ENCODE measurements at regions not wholly inside any gene's neighbourhood (a gene's known extent, or its start where the extent isn't known, plus 50 kb on each side); places are given as distances from the start of the nearest gene placed in this dataset.

GRCh38 chrX:99468993-99469392 lies 941.1 kb downstream of the PCDH19 start:
- no peak overlapping the region for H3K4me3 ChIP-seq (ENCODE audit: low read depth, low read length)
- no peak for DNase-seq (ENCODE audit: low read depth)
- TF ChIP-seq, protein P1, sequence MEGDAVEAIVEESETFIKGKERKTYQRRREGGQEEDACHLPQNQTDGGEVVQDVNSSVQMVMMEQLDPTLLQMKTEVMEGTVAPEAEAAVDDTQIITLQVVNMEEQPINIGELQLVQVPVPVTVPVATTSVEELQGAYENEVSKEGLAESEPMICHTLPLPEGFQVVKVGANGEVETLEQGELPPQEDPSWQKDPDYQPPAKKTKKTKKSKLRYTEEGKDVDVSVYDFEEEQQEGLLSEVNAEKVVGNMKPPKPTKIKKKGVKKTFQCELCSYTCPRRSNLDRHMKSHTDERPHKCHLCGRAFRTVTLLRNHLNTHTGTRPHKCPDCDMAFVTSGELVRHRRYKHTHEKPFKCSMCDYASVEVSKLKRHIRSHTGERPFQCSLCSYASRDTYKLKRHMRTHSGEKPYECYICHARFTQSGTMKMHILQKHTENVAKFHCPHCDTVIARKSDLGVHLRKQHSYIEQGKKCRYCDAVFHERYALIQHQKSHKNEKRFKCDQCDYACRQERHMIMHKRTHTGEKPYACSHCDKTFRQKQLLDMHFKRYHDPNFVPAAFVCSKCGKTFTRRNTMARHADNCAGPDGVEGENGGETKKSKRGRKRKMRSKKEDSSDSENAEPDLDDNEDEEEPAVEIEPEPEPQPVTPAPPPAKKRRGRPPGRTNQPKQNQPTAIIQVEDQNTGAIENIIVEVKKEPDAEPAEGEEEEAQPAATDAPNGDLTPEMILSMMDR (IDR thresholded peaks at IDR 0.05; ENCODE audit: insufficient read depth, low read length) = no peak

- no peak overlapping the region for H3K4me3 ChIP-seq (ENCODE audit: low read depth, low read length)
- TF ChIP-seq, protein P1 (IDR thresholded peaks at IDR 0.05; ENCODE audit: insufficient read depth, low read length) = no peak
- DNase-seq (ENCODE audit: low read depth) = no peak
Observed at GRCh38 chrX:99461223-99461622, 948.9 kb downstream of the PCDH19 start.

DNA sequence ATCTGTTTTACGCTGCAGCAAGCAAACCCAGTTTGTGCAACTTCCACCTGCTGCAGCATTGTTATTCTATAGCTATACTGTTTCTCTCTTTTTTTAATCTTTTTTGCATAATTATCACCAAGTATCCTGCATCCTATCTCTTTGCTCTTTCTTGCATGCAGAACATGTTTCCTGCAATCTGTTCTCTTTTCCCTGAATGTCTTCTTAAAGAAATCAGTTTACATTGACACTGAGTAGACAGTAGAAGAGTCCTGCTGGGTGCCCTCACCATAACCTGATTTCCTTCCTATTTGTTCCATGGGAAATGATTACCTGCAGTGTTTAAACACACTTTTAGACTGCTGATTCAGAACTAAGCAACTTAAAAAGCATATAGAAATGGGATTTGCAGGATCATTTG lies 964.7 kb downstream of the PCDH19 start:
- no peak for DNase-seq (ENCODE audit: low read depth)
- TF ChIP-seq, protein P1 (IDR thresholded peaks at IDR 0.05; ENCODE audit: insufficient read depth, low read length) = no peak

DNA sequence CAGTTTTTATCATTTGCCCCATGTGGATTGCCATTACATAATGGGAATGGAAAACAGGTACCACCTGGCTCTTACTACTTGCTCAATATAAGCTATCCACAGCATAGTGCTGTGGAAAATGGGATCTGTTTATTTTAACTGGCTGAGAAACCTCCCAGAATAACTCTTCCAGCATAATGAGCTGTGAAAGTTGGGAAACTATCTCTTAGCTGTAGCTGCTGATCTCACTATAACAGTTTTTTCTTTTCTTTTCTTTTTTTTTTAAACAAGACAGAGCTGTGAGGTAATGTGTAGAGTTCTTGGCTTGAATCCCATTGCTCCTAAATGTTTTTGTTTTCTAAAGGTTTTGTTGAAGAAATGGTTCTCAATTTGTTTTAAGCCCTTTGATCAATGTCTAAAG lies 988.3 kb downstream of the PCDH19 start:
- TF ChIP-seq, protein P1 (IDR thresholded peaks at IDR 0.05; ENCODE audit: insufficient read depth, low read length) = no peak
- no peak overlapping the region for H3K4me3 ChIP-seq (ENCODE audit: low read depth, low read length)
- no peak for DNase-seq (ENCODE audit: low read depth)

More for the DNA sequence above, 964.7 kb downstream of the PCDH19 start:
- no peak overlapping the region for H3K4me3 ChIP-seq (ENCODE audit: low read depth, low read length)

GRCh38 chrX:99415470-99415869 lies 994.6 kb downstream of the PCDH19 start:
- DNase-seq (ENCODE audit: low read depth) = no peak
- no peak overlapping the region for H3K4me3 ChIP-seq (ENCODE audit: low read depth, low read length)
- TF ChIP-seq, protein P1 (IDR thresholded peaks at IDR 0.05; ENCODE audit: insufficient read depth, low read length) = no peak

DNA sequence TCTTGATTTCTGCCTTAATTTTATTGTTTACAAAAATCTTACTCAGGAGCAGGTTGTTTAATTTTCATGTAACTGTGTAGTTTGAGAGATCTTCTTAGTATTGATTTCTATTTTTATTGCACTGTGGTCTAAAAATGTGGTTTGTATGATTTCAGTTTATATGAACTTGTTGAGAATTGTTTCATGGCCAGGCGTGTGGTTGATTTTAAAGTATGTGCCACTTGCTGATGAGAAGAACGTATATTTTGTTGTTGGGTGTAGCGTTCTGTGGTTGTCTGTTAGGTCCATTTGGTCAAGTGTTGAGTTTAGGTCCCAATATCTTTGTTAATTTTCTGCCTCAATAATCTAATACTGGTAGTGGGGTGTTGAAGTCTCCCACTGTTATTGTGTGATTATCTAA lies 996.8 kb downstream of the PCDH19 start:
- no peak for DNase-seq (ENCODE audit: low read depth)
- TF ChIP-seq, protein P1 (IDR thresholded peaks at IDR 0.05; ENCODE audit: insufficient read depth, low read length) = no peak
- no peak overlapping the region for H3K4me3 ChIP-seq (ENCODE audit: low read depth, low read length)

DNA sequence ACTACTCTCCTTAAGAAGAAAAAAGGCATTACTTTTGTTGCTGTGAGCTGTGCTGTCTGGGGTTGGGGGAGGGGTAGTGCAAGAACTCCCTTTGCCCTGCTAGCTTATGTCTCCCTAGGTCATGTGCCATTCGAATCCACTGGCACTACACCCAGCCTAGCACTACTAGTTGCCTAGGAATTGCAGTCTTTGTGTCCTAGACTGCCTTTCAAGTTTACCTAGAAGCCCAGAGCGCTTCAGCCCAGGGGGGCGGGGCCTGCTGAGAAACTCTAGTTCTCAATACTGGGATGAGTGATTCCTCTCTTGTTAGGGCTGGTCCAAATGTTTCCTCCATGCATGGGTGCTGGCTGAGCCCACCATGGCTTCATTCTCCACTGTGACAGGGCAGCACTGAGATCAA lies 1011.5 kb downstream of the PCDH19 start:
- no peak overlapping the region for H3K4me3 ChIP-seq (ENCODE audit: low read depth, low read length)
- DNase-seq (ENCODE audit: low read depth) = no peak
- TF ChIP-seq, protein P1 (IDR thresholded peaks at IDR 0.05; ENCODE audit: insufficient read depth, low read length) = no peak
